ENCODE measurements at regions not wholly inside any gene's neighbourhood (a gene's known extent, or its start where the extent isn't known, plus 50 kb on each side); places are given as distances from the start of the nearest gene placed in this dataset.

- TF ChIP-seq EZH2phosphoT487 (IDR thresholded peaks at IDR 0.05; ENCODE audit: borderline replicate concordance, low read length) = no peak
- TF ChIP-seq, protein P1, sequence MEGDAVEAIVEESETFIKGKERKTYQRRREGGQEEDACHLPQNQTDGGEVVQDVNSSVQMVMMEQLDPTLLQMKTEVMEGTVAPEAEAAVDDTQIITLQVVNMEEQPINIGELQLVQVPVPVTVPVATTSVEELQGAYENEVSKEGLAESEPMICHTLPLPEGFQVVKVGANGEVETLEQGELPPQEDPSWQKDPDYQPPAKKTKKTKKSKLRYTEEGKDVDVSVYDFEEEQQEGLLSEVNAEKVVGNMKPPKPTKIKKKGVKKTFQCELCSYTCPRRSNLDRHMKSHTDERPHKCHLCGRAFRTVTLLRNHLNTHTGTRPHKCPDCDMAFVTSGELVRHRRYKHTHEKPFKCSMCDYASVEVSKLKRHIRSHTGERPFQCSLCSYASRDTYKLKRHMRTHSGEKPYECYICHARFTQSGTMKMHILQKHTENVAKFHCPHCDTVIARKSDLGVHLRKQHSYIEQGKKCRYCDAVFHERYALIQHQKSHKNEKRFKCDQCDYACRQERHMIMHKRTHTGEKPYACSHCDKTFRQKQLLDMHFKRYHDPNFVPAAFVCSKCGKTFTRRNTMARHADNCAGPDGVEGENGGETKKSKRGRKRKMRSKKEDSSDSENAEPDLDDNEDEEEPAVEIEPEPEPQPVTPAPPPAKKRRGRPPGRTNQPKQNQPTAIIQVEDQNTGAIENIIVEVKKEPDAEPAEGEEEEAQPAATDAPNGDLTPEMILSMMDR (IDR thresholded peaks at IDR 0.05; ENCODE audit: low read depth, low read length, poor library complexity, severe bottlenecking) = no peak
These were observed 559.3 kb upstream of the PIK3C3 start for GRCh38 chr18:41395695-41396094.

Data from DOHH2 (cell line).